H9 (cell line): ENCODE measurements at regions not wholly inside any gene's neighbourhood (a gene's known extent, or its start where the extent isn't known, plus 50 kb on each side); places are given as distances from the start of the nearest gene placed in this dataset.

ENCODE experiments used
- DNase-seq: peaks from one replicate; pipeline ENCODE4 v3.0.0-alpha.2; 2017
- H2AFZ ChIP-seq: one replicate; pipeline ENCODE4 v1.6.1; 2013; ENCODE audit warnings: mild to moderate bottlenecking, low read length, control low read depth, moderate library complexity
- H2AK5ac ChIP-seq: 2 replicates; pipeline ENCODE4 v1.6.1; 2013; ENCODE audit warnings: low read length, control low read depth, mixed read lengths; ENCODE audit not compliant: insufficient read length
- H2BK120ac ChIP-seq: one replicate; pipeline ENCODE4 v1.6.1; 2013; ENCODE audit warnings: low read depth, mild to moderate bottlenecking, low read length, control low read depth, inconsistent platforms; ENCODE audit not compliant: poor library complexity, severe bottlenecking
- H2BK12ac ChIP-seq: 2 replicates; pipeline ENCODE4 v1.6.1; 2013; ENCODE audit warnings: low read length, control low read depth, mixed read lengths, low read depth; ENCODE audit not compliant: insufficient read length
- H2BK15ac ChIP-seq: 2 replicates; pipeline ENCODE4 v1.6.1; 2013; ENCODE audit warnings: low read depth, low read length, control low read depth
- H2BK20ac ChIP-seq: one replicate; pipeline ENCODE4 v1.6.1; 2013; ENCODE audit warnings: low read depth, mild to moderate bottlenecking, low read length, control low read depth, inconsistent platforms; ENCODE audit not compliant: poor library complexity, severe bottlenecking
- H2BK5ac ChIP-seq: 2 replicates; pipeline ENCODE4 v1.6.1; 2013; ENCODE audit warnings: low read length, control low read depth, mixed read lengths; ENCODE audit not compliant: insufficient read length
- H3K14ac ChIP-seq: 2 replicates; pipeline ENCODE4 v1.6.1; 2013; ENCODE audit warnings: low read length, control low read depth; ENCODE audit not compliant: insufficient read depth
- H3K18ac ChIP-seq: 2 replicates; pipeline ENCODE4 v1.6.1; 2013; ENCODE audit warnings: low read depth, mild to moderate bottlenecking, mixed read lengths, low read length, control low read depth; ENCODE audit not compliant: insufficient read length
- H3K23ac ChIP-seq: 2 replicates; pipeline ENCODE4 v1.6.1; 2013; ENCODE audit warnings: low read length, control low read depth, mixed read lengths, low read depth; ENCODE audit not compliant: insufficient read length
- H3K23me2 ChIP-seq: 2 replicates; pipeline ENCODE4 v1.6.1; 2013; ENCODE audit warnings: low read depth, mild to moderate bottlenecking, mixed read lengths, low read length, control low read depth; ENCODE audit not compliant: insufficient read length, poor library complexity, severe bottlenecking
- H3K27ac ChIP-seq: 2 replicates; pipeline ENCODE4 v1.5.1; 2013; ENCODE audit warnings: low read length, control low read depth, mixed read lengths, low read depth; ENCODE audit not compliant: insufficient read length
- H3K27me3 ChIP-seq: 2 replicates; pipeline ENCODE4 v1.6.1; 2013; ENCODE audit warnings: low read length, control low read depth, inconsistent platforms; ENCODE audit not compliant: insufficient read depth
- H3K4ac ChIP-seq: 2 replicates; pipeline ENCODE4 v1.6.1; 2013; ENCODE audit warnings: low read depth, mild to moderate bottlenecking, control low read depth, inconsistent platforms, low read length, moderate library complexity
- H3K4me1 ChIP-seq: 2 replicates; pipeline ENCODE4 v1.6.1; 2013; ENCODE audit warnings: low read length, control low read depth, inconsistent platforms; ENCODE audit not compliant: insufficient read depth
- H3K4me2 ChIP-seq: 2 replicates; pipeline ENCODE4 v1.6.1; 2013; ENCODE audit warnings: low read length, control low read depth, mixed read lengths; ENCODE audit not compliant: insufficient read length, insufficient read depth
- H3K56ac ChIP-seq: 2 replicates; pipeline ENCODE4 v1.6.1; 2013; ENCODE audit warnings: low read depth, mild to moderate bottlenecking, mixed read lengths, low read length, control low read depth; ENCODE audit not compliant: insufficient read length
- H3K79me1 ChIP-seq: 2 replicates; pipeline ENCODE4 v1.6.1; 2013; ENCODE audit warnings: low read depth, mild to moderate bottlenecking, moderate library complexity, low read length, control low read depth, inconsistent platforms; ENCODE audit not compliant: insufficient read depth, poor library complexity, severe bottlenecking
- H3K79me2 ChIP-seq: 2 replicates; pipeline ENCODE4 v1.6.1; 2013; ENCODE audit warnings: low read length, control low read depth, inconsistent platforms; ENCODE audit not compliant: insufficient read depth
- H3K9ac ChIP-seq: 2 replicates; pipeline ENCODE4 v1.6.1; 2013; ENCODE audit warnings: low read length, control low read depth, mixed read lengths; ENCODE audit not compliant: insufficient read length; ENCODE audit errors: extremely low read depth
- H3K9me3 ChIP-seq: one replicate; pipeline ENCODE4 v1.6.1; 2013; ENCODE audit warnings: low read depth, low read length, inconsistent platforms; ENCODE audit not compliant: control insufficient read depth
- H3T11ph ChIP-seq: one replicate; pipeline ENCODE4 v1.6.1; 2013; ENCODE audit warnings: mild to moderate bottlenecking, low read length, control low read depth, inconsistent platforms
- H4K20me1 ChIP-seq: one replicate; pipeline ENCODE4 v1.6.1; 2013; ENCODE audit not compliant: control insufficient read depth, insufficient read length, insufficient read depth
- H4K5ac ChIP-seq: 2 replicates; pipeline ENCODE4 v1.6.1; 2013; ENCODE audit warnings: low read depth, mild to moderate bottlenecking, mixed read lengths, low read length, control low read depth; ENCODE audit not compliant: insufficient read length
- H4K8ac ChIP-seq: replicated peaks from 2 replicates; pipeline ENCODE4 v1.6.1; 2013; ENCODE audit warnings: low read length, control low read depth, mixed read lengths, low read depth; ENCODE audit not compliant: insufficient read length
- H4K91ac ChIP-seq: 2 replicates; pipeline ENCODE4 v1.6.1; 2013; ENCODE audit warnings: low read depth, mild to moderate bottlenecking, moderate library complexity, mixed read lengths, low read length, control low read depth; ENCODE audit not compliant: insufficient read length
- H3K27ac Mint-ChIP-seq, 3 experiments: 2 replicates in 2 of 3; 3 replicates in 1 of 3; pipeline ENCODE4 v1.8.0; 2020 to 2021; ENCODE audit warnings: mixed read lengths in 3 of 3, mild to moderate bottlenecking in 1 of 3, moderate library complexity in 1 of 3
- H3K27me3 Mint-ChIP-seq: 2 replicates; pipeline ENCODE4 v1.8.0; 2021; ENCODE audit warnings: low read depth, mild to moderate bottlenecking, moderate library complexity, mixed read lengths
- H3K36me3 Mint-ChIP-seq, 3 experiments: 2 replicates in 2 of 3; 3 replicates in 1 of 3; pipeline ENCODE4 v1.8.0; 2020 to 2021; ENCODE audit warnings: low read depth in 3 of 3, mixed read lengths in 3 of 3; ENCODE audit not compliant: insufficient read depth in 1 of 3
- H3K4me1 Mint-ChIP-seq, 2 experiments: 2 replicates each; pipeline ENCODE4 v1.8.0; 2020; ENCODE audit warnings: mixed read lengths in 2 of 2
- H3K4me3 Mint-ChIP-seq, 2 experiments: 2 replicates in 1 of 2; 3 replicates in 1 of 2; pipeline ENCODE4 v1.8.0; 2020 to 2021; ENCODE audit warnings: mild to moderate bottlenecking in 2 of 2, mixed read lengths in 2 of 2, moderate library complexity in 1 of 2
- H3K9me3 Mint-ChIP-seq, 2 experiments: 2 replicates in 1 of 2; 3 replicates in 1 of 2; pipeline ENCODE4 v1.8.0; 2020; ENCODE audit warnings: mild to moderate bottlenecking in 2 of 2, mixed read lengths in 2 of 2, moderate library complexity in 1 of 2
- WGBS: extraction: QIAGEN DNeasy Blood & Tissue Kit; methylation state at CpG from one replicate; pipeline ENCODE4 v1.1.7; 2013; ENCODE audit warnings: missing lambda C conversion rate, low lambda C conversion rate, mixed read lengths; ENCODE audit not compliant: insufficient read length; ENCODE audit errors: extremely low coverage; 5-methylcytosine and 5-hydroxymethylcytosine counted together
- TF ChIP-seq, protein P1 (sequence below): fragments of 200-600 bp; sonication (generic); conservative IDR thresholded peaks from 3 replicates; pipeline ENCODE4 v1.8.0; 2021; ENCODE audit warnings: antibody characterized with exemption, mild to moderate bottlenecking

DNA sequence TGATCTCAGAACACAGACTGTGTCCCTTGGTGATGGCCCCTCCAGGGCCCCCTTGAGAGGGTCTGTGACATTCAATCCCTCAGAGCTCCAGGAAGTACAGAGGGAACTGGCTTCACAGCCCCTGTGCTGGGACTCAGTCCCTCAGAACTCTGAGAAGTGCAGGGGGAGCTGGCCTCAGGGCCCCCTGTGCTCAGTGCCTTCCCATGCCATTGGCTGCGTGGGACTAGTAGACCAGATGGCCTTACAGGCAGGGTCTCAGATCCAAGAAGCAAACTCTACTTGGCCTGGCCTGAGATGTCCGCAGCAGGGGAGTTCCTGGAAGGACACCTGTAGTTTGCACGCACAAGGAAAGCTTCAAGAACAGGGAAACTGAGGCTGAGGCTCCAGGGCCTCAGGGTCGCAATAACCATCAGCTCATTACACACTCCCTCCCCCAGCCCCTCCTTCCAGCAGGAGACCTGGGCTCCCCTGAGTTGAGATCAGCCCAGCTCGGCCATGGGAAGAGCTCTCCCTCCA lies 138.4 kb downstream of the BRD1 start:
- H2BK15ac ChIP-seq = no peak overlapping the region
- peaks cover 7% of the 10 kb centered on the region for H3K27me3 Mint-ChIP-seq
- H4K5ac ChIP-seq = no peak overlapping the region
- peaks cover 8% of the 10 kb centered on the region for H3K9me3 ChIP-seq
- H3K4ac ChIP-seq = no peak overlapping the region
- no peak overlapping the region for H3K18ac ChIP-seq
- no peaks in the 10 kb centered on the region for H3K27me3 ChIP-seq
- no peak overlapping the region for H2AK5ac ChIP-seq
- peak; percentile 15 for DNase-seq
- no peaks in the 10 kb centered on the region for H4K20me1 ChIP-seq
- H2AFZ ChIP-seq = no peak overlapping the region
- H3K27ac Mint-ChIP-seq = peak overlapping the region in 2 of 3 experiments; percentile 39 to 67; a peak in 3 of 7 replicates
- no peaks in the 10 kb centered on the region for H3K4me1 ChIP-seq
- no peaks in the 10 kb centered on the region for H3K23me2 ChIP-seq
- H3K14ac ChIP-seq = no peak overlapping the region
- no peak overlapping the region for H3K4me2 ChIP-seq
- H3K27ac ChIP-seq = no peak overlapping the region
- TF ChIP-seq, protein P1, sequence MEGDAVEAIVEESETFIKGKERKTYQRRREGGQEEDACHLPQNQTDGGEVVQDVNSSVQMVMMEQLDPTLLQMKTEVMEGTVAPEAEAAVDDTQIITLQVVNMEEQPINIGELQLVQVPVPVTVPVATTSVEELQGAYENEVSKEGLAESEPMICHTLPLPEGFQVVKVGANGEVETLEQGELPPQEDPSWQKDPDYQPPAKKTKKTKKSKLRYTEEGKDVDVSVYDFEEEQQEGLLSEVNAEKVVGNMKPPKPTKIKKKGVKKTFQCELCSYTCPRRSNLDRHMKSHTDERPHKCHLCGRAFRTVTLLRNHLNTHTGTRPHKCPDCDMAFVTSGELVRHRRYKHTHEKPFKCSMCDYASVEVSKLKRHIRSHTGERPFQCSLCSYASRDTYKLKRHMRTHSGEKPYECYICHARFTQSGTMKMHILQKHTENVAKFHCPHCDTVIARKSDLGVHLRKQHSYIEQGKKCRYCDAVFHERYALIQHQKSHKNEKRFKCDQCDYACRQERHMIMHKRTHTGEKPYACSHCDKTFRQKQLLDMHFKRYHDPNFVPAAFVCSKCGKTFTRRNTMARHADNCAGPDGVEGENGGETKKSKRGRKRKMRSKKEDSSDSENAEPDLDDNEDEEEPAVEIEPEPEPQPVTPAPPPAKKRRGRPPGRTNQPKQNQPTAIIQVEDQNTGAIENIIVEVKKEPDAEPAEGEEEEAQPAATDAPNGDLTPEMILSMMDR = no peak
- no peak overlapping the region for H2BK12ac ChIP-seq
- no peaks in the 10 kb centered on the region for H3K4me1 Mint-ChIP-seq
- H3K36me3 Mint-ChIP-seq = peaks cover 0 to 18% (median 0%) of the 10 kb centered on the region in 3 experiments; a peak in 4 of 7 replicates
- no peak overlapping the region for H3K23ac ChIP-seq
- no peak overlapping the region for H3K9ac ChIP-seq
- peaks cover 22 to 24% of the 10 kb centered on the region in 2 experiments for H3K9me3 Mint-ChIP-seq
- no CpG with 5 or more reads among the region's 5 CpGs for WGBS
- no peaks in the 10 kb centered on the region for H3K79me2 ChIP-seq
- H4K91ac ChIP-seq = no peak overlapping the region
- H2BK20ac ChIP-seq = no peak overlapping the region
- no peaks in the 10 kb centered on the region for H3K79me1 ChIP-seq
- H3T11ph ChIP-seq = no peak overlapping the region
- H3K56ac ChIP-seq = no peak overlapping the region
- H3K4me3 Mint-ChIP-seq = no peak overlapping the region
- no peak overlapping the region for H2BK5ac ChIP-seq
- no peak overlapping the region for H4K8ac ChIP-seq
- no peak overlapping the region for H2BK120ac ChIP-seq
